Activated T-cell treated with anti-CD3 and anti-CD28 coated beads, Interleukin-2, amount 50 U/mL, for 72 hours (primary cell): ENCODE measurements at regions not wholly inside any gene's neighbourhood (a gene's known extent, or its start where the extent isn't known, plus 50 kb on each side); places are given as distances from the start of the nearest gene placed in this dataset.

Source experiments
- ATAC-seq, 2 donors: fragments of 150-1000 bp; cut with Tn5 transposase; replicated peaks in 1 of 2; 2 replicates each; pipeline ENCODE4 v1.10.0; 2021; ENCODE audit warnings: moderate library complexity in 2 of 2, mild to moderate bottlenecking in 1 of 2
- DNase-seq, 2 donors: peaks; one replicate each; pipeline ENCODE4 v3.0.0; 2021 to 2022; ENCODE audit warnings: mixed read lengths in 1 of 2
- H3K27ac Mint-ChIP-seq: one replicate; pipeline ENCODE4 v1.8.0; 2022; ENCODE audit warnings: mild to moderate bottlenecking, moderate library complexity, mixed read lengths
- H3K27me3 Mint-ChIP-seq: one replicate; pipeline ENCODE4 v1.8.0; 2022; ENCODE audit warnings: low read depth, mixed read lengths
- H3K36me3 Mint-ChIP-seq, 2 donors: one replicate each; pipeline ENCODE4 v1.8.0; 2022; ENCODE audit warnings: mixed read lengths in 2 of 2, mild to moderate bottlenecking in 1 of 2; ENCODE audit not compliant: insufficient read depth in 2 of 2
- H3K4me1 Mint-ChIP-seq: one replicate; pipeline ENCODE4 v1.8.0; 2022; ENCODE audit warnings: low read depth, mixed read lengths
- H3K4me3 Mint-ChIP-seq, 2 donors: one replicate each; pipeline ENCODE4 v1.8.0; 2022; ENCODE audit warnings: mild to moderate bottlenecking in 2 of 2, mixed read lengths in 2 of 2, moderate library complexity in 2 of 2
- H3K9me3 Mint-ChIP-seq, 2 donors: one replicate each; pipeline ENCODE4 v1.8.0; 2022; ENCODE audit warnings: mixed read lengths in 2 of 2

DNA sequence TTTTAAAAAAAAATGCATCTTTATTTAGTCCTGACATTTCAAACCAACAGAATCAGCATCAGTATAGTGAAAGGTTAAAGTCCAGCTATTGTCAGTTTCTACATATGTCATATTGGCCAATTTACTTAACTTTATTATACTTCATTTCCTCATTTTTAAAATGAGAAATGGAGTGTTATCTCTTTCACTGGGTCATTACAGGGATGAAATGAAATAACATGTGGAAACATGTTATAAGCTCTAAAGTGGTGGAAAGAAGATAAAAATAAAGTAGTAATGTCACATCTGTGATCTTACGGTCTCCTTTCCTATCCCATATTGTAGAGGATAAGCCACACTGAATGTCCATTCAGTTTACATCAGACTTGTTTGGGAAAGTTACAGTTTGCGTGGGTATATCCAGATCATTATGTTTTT is 780.1 kb downstream of the TUSC7 start:
- H3K27ac Mint-ChIP-seq, result no peak overlapping the region
- H3K4me3 Mint-ChIP-seq, result no peak overlapping the region
- ATAC-seq, result no peak
- H3K9me3 Mint-ChIP-seq, result peaks cover 0 to 6% of the 10 kb centered on the region in 2 donors
- no peaks in the 10 kb centered on the region for H3K27me3 Mint-ChIP-seq
- DNase-seq, result no peak
- peaks cover 0 to 3% of the 10 kb centered on the region in 2 donors for H3K36me3 Mint-ChIP-seq
- no peaks in the 10 kb centered on the region for H3K4me1 Mint-ChIP-seq

GRCh38 chr3:117490716-117491115 is 781.1 kb downstream of the TUSC7 start:
- H3K4me1 Mint-ChIP-seq, result no peaks in the 10 kb centered on the region
- ATAC-seq (no peak), DNase-seq (no peak)
- peaks cover 0 to 3% of the 10 kb centered on the region in 2 donors for H3K36me3 Mint-ChIP-seq
- H3K27me3 Mint-ChIP-seq, result no peaks in the 10 kb centered on the region
- H3K4me3 Mint-ChIP-seq, result no peak overlapping the region
- no peak overlapping the region for H3K27ac Mint-ChIP-seq
- H3K9me3 Mint-ChIP-seq, result peaks cover 0 to 6% of the 10 kb centered on the region in 2 donors

GRCh38 chr3:117495620-117496019 is 786.0 kb downstream of the TUSC7 start:
- Mint-ChIP-seq H3K27me3 (no peaks in the 10 kb centered on the region), H3K4me3 (no peak overlapping the region), H3K4me1 (no peaks in the 10 kb centered on the region), H3K9me3 (peaks cover 1 to 3% of the 10 kb centered on the region in 2 donors), H3K36me3 (peaks cover 0 to 3% of the 10 kb centered on the region in 2 donors), H3K27ac (no peak overlapping the region)
- ATAC-seq (no peak), DNase-seq (no peak)

GRCh38 chr3:117499189-117499870 is 789.8 kb downstream of the TUSC7 start:
- no peaks in the 10 kb centered on the region for H3K27me3 Mint-ChIP-seq

DNA sequence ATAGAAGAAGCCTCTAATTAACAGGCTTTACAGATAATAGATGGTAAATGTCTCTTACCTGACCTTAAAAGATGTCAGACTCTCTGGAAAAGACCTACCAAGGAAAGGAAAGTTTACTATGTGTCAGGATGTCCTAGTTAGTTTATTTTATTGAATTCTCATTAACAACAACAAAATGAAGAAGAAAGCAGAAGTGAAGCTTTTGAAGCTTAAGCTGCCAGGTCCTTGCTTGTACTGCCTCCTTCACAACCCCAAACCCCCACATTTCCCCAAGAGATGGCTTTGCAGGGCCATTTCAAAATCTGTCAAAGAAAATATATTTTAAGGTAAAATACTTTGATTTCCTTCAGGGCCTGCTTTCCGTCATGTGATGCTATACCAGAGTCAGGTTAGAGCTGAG is 798.4 kb downstream of the TUSC7 start:
- H3K4me3 Mint-ChIP-seq, result no peak overlapping the region
- ATAC-seq (no peak), DNase-seq (no peak)
- no peaks in the 10 kb centered on the region for H3K4me1 Mint-ChIP-seq
- no peaks in the 10 kb centered on the region for H3K27me3 Mint-ChIP-seq
- H3K9me3 Mint-ChIP-seq, result peaks cover 0 to 7% of the 10 kb centered on the region in 2 donors
- H3K36me3 Mint-ChIP-seq, result no peaks in the 10 kb centered on the region
- H3K27ac Mint-ChIP-seq, result no peak overlapping the region

More at GRCh38 chr3:117499189-117499870, 789.8 kb downstream of the TUSC7 start:
- Mint-ChIP-seq H3K27ac (no peak overlapping the region), H3K4me3 (no peak overlapping the region), H3K9me3 (peaks cover 1 to 3% of the 10 kb centered on the region in 2 donors), H3K36me3 (no peaks in the 10 kb centered on the region), H3K4me1 (no peaks in the 10 kb centered on the region)
- ATAC-seq (no peak), DNase-seq (no peak)

GRCh38 chr3:117509858-117510257 is 800.3 kb downstream of the TUSC7 start:
- no peak for ATAC-seq
- Mint-ChIP-seq H3K9me3 (peaks cover 0 to 8% of the 10 kb centered on the region in 2 donors), H3K36me3 (no peaks in the 10 kb centered on the region), H3K27ac (no peak overlapping the region), H3K4me1 (no peaks in the 10 kb centered on the region), H3K27me3 (no peaks in the 10 kb centered on the region), H3K4me3 (no peak overlapping the region)
- DNase-seq, result no peak

- H3K27ac Mint-ChIP-seq, result no peak overlapping the region
- no peak overlapping the region for H3K4me3 Mint-ChIP-seq
- no peaks in the 10 kb centered on the region for H3K27me3 Mint-ChIP-seq
- no peak for ATAC-seq
- no peak for DNase-seq
- H3K9me3 Mint-ChIP-seq, result peaks cover 0 to 8% of the 10 kb centered on the region in 2 donors
- no peaks in the 10 kb centered on the region for H3K4me1 Mint-ChIP-seq
- H3K36me3 Mint-ChIP-seq, result no peaks in the 10 kb centered on the region
Observed at GRCh38 chr3:117510396-117510795, 800.8 kb downstream of the TUSC7 start.

- no peak for DNase-seq
- Mint-ChIP-seq H3K4me1 (no peaks in the 10 kb centered on the region), H3K9me3 (peaks cover 0 to 6% of the 10 kb centered on the region in 2 donors), H3K27ac (no peak overlapping the region), H3K36me3 (no peaks in the 10 kb centered on the region), H3K27me3 (no peaks in the 10 kb centered on the region), H3K4me3 (no peak overlapping the region)
- ATAC-seq, result no peak
Observed at GRCh38 chr3:117512975-117513374, 803.4 kb downstream of the TUSC7 start.

DNA sequence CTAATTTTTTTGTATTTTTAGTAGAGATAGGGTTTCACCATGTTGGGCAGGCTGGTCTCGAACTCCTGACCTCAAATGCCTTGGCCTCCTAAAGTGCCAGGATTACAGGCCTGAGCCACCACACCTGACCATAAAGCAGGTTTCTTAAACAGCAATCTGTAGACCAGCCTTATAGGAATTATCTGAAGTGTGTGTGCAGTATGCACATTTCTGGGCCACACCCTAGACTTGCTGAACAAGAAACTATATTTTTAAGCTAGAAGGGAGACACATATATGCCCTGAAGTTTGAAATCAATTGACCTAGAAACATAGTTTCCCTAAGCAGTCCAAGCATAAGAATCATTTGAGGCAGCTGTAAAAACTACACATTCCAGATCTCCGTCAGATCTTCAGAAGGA is 805.7 kb downstream of the TUSC7 start:
- DNase-seq (no peak), ATAC-seq (no peak)
- H3K4me3 Mint-ChIP-seq, result no peak overlapping the region
- no peaks in the 10 kb centered on the region for H3K4me1 Mint-ChIP-seq
- peaks cover 0 to 6% of the 10 kb centered on the region in 2 donors for H3K9me3 Mint-ChIP-seq
- H3K27ac Mint-ChIP-seq, result no peak overlapping the region
- no peaks in the 10 kb centered on the region for H3K27me3 Mint-ChIP-seq
- no peaks in the 10 kb centered on the region for H3K36me3 Mint-ChIP-seq

DNA sequence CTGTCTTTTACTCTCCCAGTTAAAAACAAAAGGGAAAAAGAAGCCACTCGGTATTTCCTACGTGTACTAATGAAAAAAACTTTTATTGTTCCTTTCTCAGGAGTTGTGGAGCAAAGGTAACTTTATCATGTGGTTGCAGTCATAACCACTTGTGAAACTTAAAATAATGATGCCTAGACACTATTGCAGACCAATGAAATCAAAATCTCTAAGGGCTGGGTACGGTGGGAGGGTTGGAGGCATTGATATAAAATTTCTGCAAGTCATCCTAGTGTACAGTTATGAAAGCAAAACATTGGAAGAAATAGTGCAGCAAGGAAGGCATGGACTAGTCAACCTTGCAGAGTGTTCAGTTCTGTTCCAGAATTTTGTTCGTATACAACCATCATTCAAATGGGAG is 808.8 kb downstream of the TUSC7 start:
- H3K27ac Mint-ChIP-seq, result no peak overlapping the region

GRCh38 chr3:117519776-117520175 is 810.2 kb downstream of the TUSC7 start:
- Mint-ChIP-seq H3K4me1 (no peaks in the 10 kb centered on the region), H3K36me3 (no peaks in the 10 kb centered on the region), H3K27me3 (no peaks in the 10 kb centered on the region), H3K4me3 (no peak overlapping the region), H3K27ac (no peak overlapping the region), H3K9me3 (peaks cover 0 to 4% of the 10 kb centered on the region in 2 donors)
- no peak for ATAC-seq
- no peak for DNase-seq

More for the DNA sequence above, 808.8 kb downstream of the TUSC7 start:
- no peak overlapping the region for H3K4me3 Mint-ChIP-seq
- no peaks in the 10 kb centered on the region for H3K27me3 Mint-ChIP-seq
- ATAC-seq (no peak), DNase-seq (no peak)
- H3K9me3 Mint-ChIP-seq, result peaks cover 0 to 6% of the 10 kb centered on the region in 2 donors
- no peaks in the 10 kb centered on the region for H3K36me3 Mint-ChIP-seq
- no peaks in the 10 kb centered on the region for H3K4me1 Mint-ChIP-seq

DNA sequence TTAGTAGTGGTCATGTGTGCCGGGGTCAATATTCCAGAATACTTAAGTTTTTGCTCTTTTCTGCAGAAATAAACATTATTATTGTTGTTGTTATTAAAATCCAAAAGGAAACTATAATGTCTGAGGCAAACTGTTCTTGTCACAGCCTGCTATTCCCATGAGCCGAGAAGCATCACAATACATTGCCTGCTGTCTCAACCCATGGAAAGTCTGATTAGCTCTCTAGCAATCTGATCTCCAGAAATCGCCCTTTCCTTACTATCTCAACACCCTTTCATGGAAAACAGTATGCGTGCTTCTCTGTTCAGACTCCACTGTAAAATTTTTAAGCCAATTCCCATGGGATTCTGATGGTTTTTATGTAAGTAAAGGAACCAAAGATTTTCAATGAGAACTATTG is 811.0 kb downstream of the TUSC7 start:
- DNase-seq (no peak), ATAC-seq (no peak)
- H3K36me3 Mint-ChIP-seq, result no peaks in the 10 kb centered on the region
- H3K4me1 Mint-ChIP-seq, result no peaks in the 10 kb centered on the region
- H3K4me3 Mint-ChIP-seq, result no peak overlapping the region
- H3K9me3 Mint-ChIP-seq, result peaks cover 0 to 4% of the 10 kb centered on the region in 2 donors
- H3K27me3 Mint-ChIP-seq, result no peaks in the 10 kb centered on the region
- H3K27ac Mint-ChIP-seq, result no peak overlapping the region

- Mint-ChIP-seq H3K27ac (no peak overlapping the region), H3K36me3 (no peaks in the 10 kb centered on the region), H3K27me3 (no peaks in the 10 kb centered on the region), H3K4me1 (no peaks in the 10 kb centered on the region), H3K9me3 (peaks cover 0 to 2% of the 10 kb centered on the region in 2 donors), H3K4me3 (no peak overlapping the region)
- DNase-seq (no peak), ATAC-seq (no peak)
Observed at GRCh38 chr3:117523418-117523817, 813.8 kb downstream of the TUSC7 start.

DNA sequence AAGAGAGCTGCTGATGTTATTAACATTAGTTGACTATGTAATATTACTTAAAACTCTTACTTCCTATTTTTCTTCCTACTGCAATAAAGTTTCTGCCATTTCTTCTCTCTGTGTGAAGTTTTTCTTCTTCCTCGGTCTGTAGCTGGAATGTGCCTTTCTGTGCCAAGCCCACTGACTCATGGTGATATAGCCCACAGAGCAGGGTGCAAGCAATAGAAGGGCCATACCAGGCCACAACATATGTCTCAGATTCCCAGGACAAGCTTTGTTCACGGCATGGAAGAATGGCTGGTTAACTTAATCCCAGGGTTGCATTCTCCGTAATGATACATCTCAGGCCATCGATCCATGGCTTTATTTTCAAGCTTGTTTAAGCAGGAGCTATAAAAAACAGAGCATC is 815.3 kb downstream of the TUSC7 start:
- no peaks in the 10 kb centered on the region for H3K27me3 Mint-ChIP-seq
- H3K36me3 Mint-ChIP-seq, result no peaks in the 10 kb centered on the region
- DNase-seq, result no peak
- no peak overlapping the region for H3K4me3 Mint-ChIP-seq
- peaks cover 0 to 5% of the 10 kb centered on the region in 2 donors for H3K9me3 Mint-ChIP-seq
- H3K27ac Mint-ChIP-seq, result no peak overlapping the region
- ATAC-seq, result no peak
- H3K4me1 Mint-ChIP-seq, result no peaks in the 10 kb centered on the region
